ENCODE measurements at regions not wholly inside any gene's neighbourhood (a gene's known extent, or its start where the extent isn't known, plus 50 kb on each side); places are given as distances from the start of the nearest gene placed in this dataset.

DNA sequence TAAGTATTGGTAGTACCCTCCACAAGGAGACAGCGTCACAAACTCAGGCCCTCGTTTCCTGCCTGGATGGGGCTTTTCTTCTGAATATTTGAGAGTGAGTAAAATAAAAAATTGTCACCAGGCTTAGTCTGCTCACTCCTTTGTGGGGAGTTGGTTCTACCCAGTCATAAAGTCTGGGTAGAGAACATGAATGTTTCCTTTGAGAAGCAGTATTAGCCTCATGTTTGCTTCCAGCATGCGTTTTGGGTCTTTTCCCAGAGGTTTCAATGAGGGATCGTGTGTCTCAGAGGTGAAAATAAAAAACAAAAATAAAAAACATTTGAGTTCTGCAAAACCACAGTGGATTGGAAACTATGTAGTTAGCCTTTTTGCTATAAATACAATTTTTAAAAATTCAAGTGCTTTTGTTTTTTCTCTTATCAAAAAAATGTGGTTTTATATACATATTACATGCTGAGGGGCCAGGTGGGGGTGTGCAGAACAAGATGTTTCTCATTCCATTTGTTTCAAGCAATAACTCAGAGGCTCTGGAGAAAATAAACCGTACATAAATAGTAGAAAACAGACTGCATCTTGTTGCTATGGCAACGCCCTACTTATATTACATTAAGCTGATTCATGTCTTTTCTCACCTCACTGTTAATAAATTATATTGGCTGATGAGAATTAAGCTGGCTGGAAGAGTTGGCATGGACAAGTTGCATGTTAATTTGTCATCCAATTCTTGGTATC is 182.8 kb upstream of the FOXN2 start:
- POLR2A ChIA-PET: no interaction called here
- no peak overlapping the region for H3K4me3 ChIP-seq (ENCODE audit: low read depth, low read length)
- DNase-seq (ENCODE audit: low read depth, low spot score): no peak
- CTCF ChIA-PET: no interaction called here
- TF ChIP-seq, protein P1, sequence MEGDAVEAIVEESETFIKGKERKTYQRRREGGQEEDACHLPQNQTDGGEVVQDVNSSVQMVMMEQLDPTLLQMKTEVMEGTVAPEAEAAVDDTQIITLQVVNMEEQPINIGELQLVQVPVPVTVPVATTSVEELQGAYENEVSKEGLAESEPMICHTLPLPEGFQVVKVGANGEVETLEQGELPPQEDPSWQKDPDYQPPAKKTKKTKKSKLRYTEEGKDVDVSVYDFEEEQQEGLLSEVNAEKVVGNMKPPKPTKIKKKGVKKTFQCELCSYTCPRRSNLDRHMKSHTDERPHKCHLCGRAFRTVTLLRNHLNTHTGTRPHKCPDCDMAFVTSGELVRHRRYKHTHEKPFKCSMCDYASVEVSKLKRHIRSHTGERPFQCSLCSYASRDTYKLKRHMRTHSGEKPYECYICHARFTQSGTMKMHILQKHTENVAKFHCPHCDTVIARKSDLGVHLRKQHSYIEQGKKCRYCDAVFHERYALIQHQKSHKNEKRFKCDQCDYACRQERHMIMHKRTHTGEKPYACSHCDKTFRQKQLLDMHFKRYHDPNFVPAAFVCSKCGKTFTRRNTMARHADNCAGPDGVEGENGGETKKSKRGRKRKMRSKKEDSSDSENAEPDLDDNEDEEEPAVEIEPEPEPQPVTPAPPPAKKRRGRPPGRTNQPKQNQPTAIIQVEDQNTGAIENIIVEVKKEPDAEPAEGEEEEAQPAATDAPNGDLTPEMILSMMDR (IDR thresholded peaks at IDR 0.05; ENCODE audit: insufficient read depth, low read length, missing control alignments): no peak

DNA sequence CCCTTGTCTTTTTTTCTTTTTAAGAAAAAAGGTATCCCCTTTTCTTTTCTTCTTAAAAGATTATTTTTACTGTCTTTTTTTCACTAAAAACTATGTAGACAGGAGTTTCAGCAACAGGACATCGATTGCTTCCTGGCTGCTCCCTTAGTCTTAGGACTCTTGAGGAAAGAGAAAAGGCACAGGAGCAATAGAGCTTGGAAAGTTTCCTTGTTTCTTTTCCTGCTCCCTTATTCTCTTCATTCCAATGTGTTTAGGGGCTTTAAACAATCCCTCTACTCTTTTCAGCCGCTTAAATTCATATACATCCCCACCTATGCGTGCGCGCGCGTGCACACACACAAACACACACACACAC is 182.2 kb upstream of the FOXN2 start:
- DNase-seq (ENCODE audit: low read depth, low spot score): no peak
- H3K4me3 ChIP-seq (ENCODE audit: low read depth, low read length): no peak overlapping the region
- TF ChIP-seq, protein P1 (IDR thresholded peaks at IDR 0.05; ENCODE audit: insufficient read depth, low read length, missing control alignments): no peak
- POLR2A ChIA-PET: no interaction called here
- CTCF ChIA-PET: no interaction called here

DNA sequence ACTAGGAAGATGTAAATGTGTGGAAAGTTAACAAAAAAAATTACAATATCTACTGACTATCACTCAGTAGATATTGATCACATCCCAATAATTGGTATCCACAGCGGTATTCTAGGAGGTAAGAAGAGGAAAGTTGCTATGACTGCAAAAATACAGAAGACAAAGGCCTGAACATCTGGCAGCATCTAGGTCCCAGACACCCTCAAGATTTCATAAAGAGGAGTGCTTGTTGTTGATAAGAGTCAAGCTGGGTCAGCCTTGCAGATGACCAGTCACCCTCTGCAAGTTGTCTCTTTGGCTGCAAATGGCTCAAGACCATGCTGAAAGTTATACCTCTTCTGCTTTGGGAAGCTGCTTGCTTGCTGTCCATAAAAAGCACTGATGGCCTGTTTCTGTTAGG is 179.8 kb upstream of the FOXN2 start:
- H3K4me3 ChIP-seq (ENCODE audit: low read depth, low read length): no peak overlapping the region
- CTCF ChIA-PET: no interaction called here
- TF ChIP-seq, protein P1 (IDR thresholded peaks at IDR 0.05; ENCODE audit: insufficient read depth, low read length, missing control alignments): no peak
- no peak for DNase-seq (ENCODE audit: low read depth, low spot score)
- POLR2A ChIA-PET: interaction anchor here (0.6 kb wide), 1 partner anchor 31 kb away, joined by 3 read pairs; no protein-coding TSS in a partner anchor

DNA sequence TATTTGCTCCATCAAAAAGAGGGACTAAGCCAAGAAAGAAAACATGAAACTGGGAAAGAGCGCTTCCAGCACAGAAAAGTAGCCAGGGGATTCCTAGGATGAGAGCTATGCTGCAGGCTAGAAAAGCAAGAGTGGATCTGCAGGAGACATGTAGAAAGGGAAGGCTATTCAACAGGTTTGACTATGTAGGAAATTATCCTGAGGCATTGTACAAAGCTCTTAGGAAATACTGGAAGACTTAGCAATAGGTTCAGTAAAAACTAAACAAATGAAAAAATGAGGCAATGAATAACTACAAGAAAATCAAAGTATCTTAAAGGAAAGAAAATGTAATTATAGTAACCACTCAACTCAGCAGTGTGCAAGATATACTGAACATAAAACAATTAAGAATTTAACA is 178.7 kb upstream of the FOXN2 start:
- ChIA-PET POLR2A (no interaction called here), CTCF (interaction anchor here (1.3 kb wide), 1 partner anchor 10 kb away, joined by 5 read pairs; no protein-coding TSS in a partner anchor)
- TF ChIP-seq, protein P1 (IDR thresholded peaks at IDR 0.05; ENCODE audit: insufficient read depth, low read length, missing control alignments): no peak
- DNase-seq (ENCODE audit: low read depth, low spot score): no peak
- H3K4me3 ChIP-seq (ENCODE audit: low read depth, low read length): no peak overlapping the region

DNA sequence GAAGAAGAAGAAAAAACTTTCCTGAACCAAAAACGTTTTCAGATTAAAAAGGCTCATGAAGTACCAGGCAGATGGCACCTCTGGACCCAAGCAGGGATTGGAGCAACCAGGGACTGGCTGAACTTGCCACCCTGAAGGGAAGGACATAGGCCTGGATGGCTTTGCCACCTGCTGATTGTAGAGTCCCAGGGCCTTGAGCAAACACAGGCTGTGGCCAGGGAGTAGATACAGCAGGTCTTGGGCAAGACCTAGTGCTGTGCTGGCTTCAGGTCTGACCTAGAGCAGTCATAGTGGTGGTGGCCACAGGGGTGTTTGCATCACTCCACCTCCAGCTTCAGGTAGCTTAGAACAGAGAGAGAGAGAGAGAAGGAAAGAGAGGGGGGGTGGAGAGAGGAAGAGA is 176.7 kb upstream of the FOXN2 start:
- H3K4me3 ChIP-seq (ENCODE audit: low read depth, low read length): no peak overlapping the region
- ChIA-PET CTCF (no interaction called here), POLR2A (no interaction called here)
- TF ChIP-seq, protein P1 (IDR thresholded peaks at IDR 0.05; ENCODE audit: insufficient read depth, low read length, missing control alignments): no peak
- DNase-seq (ENCODE audit: low read depth, low spot score): no peak

DNA sequence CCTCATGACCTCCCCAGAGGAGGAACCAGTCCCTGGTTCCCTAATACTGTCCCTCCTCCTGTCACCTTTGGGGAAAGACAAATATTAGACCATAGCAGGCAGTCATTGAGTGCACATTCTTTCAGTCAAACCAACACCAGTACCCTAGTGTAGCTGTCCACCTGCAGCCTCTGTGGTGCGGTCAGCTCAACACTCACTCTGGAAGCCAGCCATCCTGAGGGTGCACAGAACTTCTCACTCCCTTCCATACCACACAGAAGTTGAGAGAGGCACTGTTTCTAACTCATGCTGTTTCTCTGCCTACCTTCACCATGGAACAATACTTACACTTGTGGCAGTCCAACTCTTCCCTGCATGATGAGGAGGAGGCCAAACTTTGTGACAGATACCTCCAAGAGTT is 175.6 kb upstream of the FOXN2 start:
- TF ChIP-seq, protein P1 (IDR thresholded peaks at IDR 0.05; ENCODE audit: insufficient read depth, low read length, missing control alignments): no peak
- CTCF ChIA-PET: no interaction called here
- DNase-seq (ENCODE audit: low read depth, low spot score): no peak
- no peak overlapping the region for H3K4me3 ChIP-seq (ENCODE audit: low read depth, low read length)
- POLR2A ChIA-PET: no interaction called here

All from AG04449 (cell line).